Chondrocyte (in vitro differentiated cells): ENCODE measurements at regions not wholly inside any gene's neighbourhood (a gene's known extent, or its start where the extent isn't known, plus 50 kb on each side); places are given as distances from the start of the nearest gene placed in this dataset.

Experiments used
- DNase-seq: peaks from one replicate; pipeline ENCODE4 v3.0.0; 2021; ENCODE audit warnings: mixed read lengths, low spot score
- H3K27ac Mint-ChIP-seq: one replicate; pipeline ENCODE4 v1.8.0; 2021; ENCODE audit warnings: mild to moderate bottlenecking, moderate library complexity, mixed read lengths; ENCODE audit not compliant: unreplicated experiment
- H3K27me3 Mint-ChIP-seq: 2 replicates; pipeline ENCODE4 v1.8.0; 2021; ENCODE audit warnings: low read depth, mixed read lengths
- H3K36me3 Mint-ChIP-seq: 2 replicates; pipeline ENCODE4 v1.8.0; 2021; ENCODE audit warnings: low read depth, mixed read lengths
- H3K4me1 Mint-ChIP-seq: 2 replicates; pipeline ENCODE4 v1.8.0; 2021; ENCODE audit warnings: low read depth, mild to moderate bottlenecking, mixed read lengths
- H3K4me3 Mint-ChIP-seq: one replicate; pipeline ENCODE4 v1.8.0; 2021; ENCODE audit warnings: mild to moderate bottlenecking, moderate library complexity, mixed read lengths; ENCODE audit not compliant: unreplicated experiment
- H3K9me3 Mint-ChIP-seq: 2 replicates; pipeline ENCODE4 v1.8.0; 2021; ENCODE audit warnings: low read depth, mixed read lengths
- CTCF ChIP-seq: fragments of 200-600 bp; sonication (generic); IDR thresholded peaks from 2 replicates; pipeline ENCODE4 v1.5.0; 2021; ENCODE audit warnings: antibody characterized with exemption, mild to moderate bottlenecking, moderate library complexity

GRCh38 chr3:16693820-16694219 lies 88.6 kb upstream of the DAZL start:
- Mint-ChIP-seq H3K4me3 (no peak overlapping the region), H3K27ac (no peak overlapping the region), H3K4me1 (peaks cover 8% of the 10 kb centered on the region), H3K9me3 (peaks cover 4% of the 10 kb centered on the region), H3K36me3 (no peaks in the 10 kb centered on the region), H3K27me3 (peaks cover 8% of the 10 kb centered on the region)
- no peak for DNase-seq
- no peak for TF ChIP-seq CTCF

- Mint-ChIP-seq H3K27ac (no peak overlapping the region), H3K9me3 (peaks cover 4% of the 10 kb centered on the region), H3K4me1 (peaks cover 8% of the 10 kb centered on the region), H3K36me3 (no peaks in the 10 kb centered on the region), H3K27me3 (peaks cover 15% of the 10 kb centered on the region), H3K4me3 (no peak overlapping the region)
- DNase-seq = no peak
- no peak for TF ChIP-seq CTCF
Measured at GRCh38 chr3:16695710-16696109, 90.5 kb upstream of the DAZL start.

- Mint-ChIP-seq H3K4me1 (peaks cover 8% of the 10 kb centered on the region), H3K4me3 (no peak overlapping the region), H3K36me3 (no peaks in the 10 kb centered on the region), H3K27me3 (peaks cover 28% of the 10 kb centered on the region), H3K9me3 (peaks cover 4% of the 10 kb centered on the region), H3K27ac (no peak overlapping the region)
- DNase-seq = no peak
- no peak for TF ChIP-seq CTCF
Measured at GRCh38 chr3:16697443-16698147, 92.4 kb upstream of the DAZL start.

DNA sequence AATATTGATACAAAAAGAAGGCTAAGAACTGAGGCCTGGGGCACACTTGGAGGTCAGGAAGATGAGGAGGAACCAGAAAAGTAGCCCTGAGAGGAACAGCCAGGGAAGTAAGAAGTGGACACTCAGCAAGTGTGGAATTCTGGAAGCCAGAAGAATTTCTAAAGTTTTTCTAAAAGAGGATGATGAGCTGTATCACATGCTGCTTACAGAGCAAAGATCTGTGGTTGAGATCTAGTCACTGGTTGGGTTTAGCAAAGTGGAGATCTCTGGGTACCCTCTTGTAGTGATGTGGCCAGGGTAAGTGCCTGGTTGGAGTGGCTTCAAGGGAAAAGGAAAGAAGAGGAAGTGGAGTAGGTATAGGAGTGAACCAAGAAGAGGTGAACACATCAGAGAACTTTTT lies 95.4 kb upstream of the DAZL start:
- H3K9me3 Mint-ChIP-seq = peaks cover 3% of the 10 kb centered on the region
- H3K27me3 Mint-ChIP-seq = peaks cover 33% of the 10 kb centered on the region
- H3K27ac Mint-ChIP-seq = no peak overlapping the region
- TF ChIP-seq CTCF = no peak
- no peak for DNase-seq
- no peak overlapping the region for H3K4me3 Mint-ChIP-seq
- H3K4me1 Mint-ChIP-seq = peaks cover 5% of the 10 kb centered on the region
- H3K36me3 Mint-ChIP-seq = no peaks in the 10 kb centered on the region

- DNase-seq = no peak
- Mint-ChIP-seq H3K36me3 (no peaks in the 10 kb centered on the region), H3K4me3 (no peak overlapping the region), H3K9me3 (peaks cover 5% of the 10 kb centered on the region), H3K27ac (no peak overlapping the region), H3K4me1 (no peaks in the 10 kb centered on the region), H3K27me3 (peaks cover 30% of the 10 kb centered on the region)
- TF ChIP-seq CTCF = no peak
Measured at GRCh38 chr3:16704941-16705340, 99.7 kb upstream of the DAZL start.
